ENCODE measurements at regions not wholly inside any gene's neighbourhood (a gene's known extent, or its start where the extent isn't known, plus 50 kb on each side); places are given as distances from the start of the nearest gene placed in this dataset.
"Not testable (repeated sequence)": the region's sequence is repeated elsewhere in the genome, so short reads cannot be mapped to it uniquely, and the experiment has no call there.

GRCh38 chr10:6794841-6795240 is 214.8 kb upstream of the PRKCQ start:
- not testable (repeated sequence) for TF ChIP-seq CTCF, POLR2A, EP300 (IDR thresholded peaks at IDR 0.05)
